SU-DHL-6 (cell line): ENCODE measurements at regions not wholly inside any gene's neighbourhood (a gene's known extent, or its start where the extent isn't known, plus 50 kb on each side); places are given as distances from the start of the nearest gene placed in this dataset.

Experiments used
- CTCF ChIP-seq: fragments of 200-600 bp; sonication (generic); IDR thresholded peaks from one replicate; pipeline ENCODE4 v1.5.1; 2017; ENCODE audit warnings: antibody characterized with exemption, mild to moderate bottlenecking, low read length, moderate library complexity; ENCODE audit not compliant: insufficient read depth, poor library complexity, severe bottlenecking
- EZH2phosphoT487 ChIP-seq: fragments of 200-600 bp; sonication (generic), shearing (Covaris generic); conservative IDR thresholded peaks from 2 replicates; pipeline ENCODE4 v1.6.1; 2018; ENCODE audit warnings: mild to moderate bottlenecking, antibody characterized with exemption, low read length, moderate library complexity, mixed read lengths

- no peak for TF ChIP-seq CTCF
- TF ChIP-seq EZH2phosphoT487: no peak
These were observed 113.4 kb upstream of the AKIRIN2 start for GRCh38 chr6:87815449-87815848.
